Tibial artery (tissue), 4 donors: ENCODE measurements at regions not wholly inside any gene's neighbourhood (a gene's known extent, or its start where the extent isn't known, plus 50 kb on each side); places are given as distances from the start of the nearest gene placed in this dataset.

Source experiments
- DNase-seq, 2 donors: peaks; one replicate each; pipeline ENCODE4 v3.0.0-alpha.2; 2019
- H3K27ac ChIP-seq, 2 donors: fragments of 200-600 bp; sonication (generic) in 1 of 2; 1 replicate in 1 of 2; 2 replicates in 1 of 2; pipeline ENCODE4 v1.5.1; 2018 to 2019; ENCODE audit warnings: mild to moderate bottlenecking in 1 of 2
- H3K27me3 ChIP-seq, 2 donors: fragments of 200-600 bp; sonication (generic) in 1 of 2; one replicate each; pipeline versions ENCODE4 v1.5.1 to v1.6.0; 2016 to 2019
- H3K36me3 ChIP-seq, 3 donors: fragments of 200-600 bp; sonication (generic) in 2 of 3; one replicate each; pipeline ENCODE4 v1.5.1; 2016 to 2019; ENCODE audit warnings: mild to moderate bottlenecking in 2 of 3
- H3K4me1 ChIP-seq, 4 donors: fragments of 200-600 bp; sonication (generic) in 2 of 4; 1 replicate in 3 of 4; 2 replicates in 1 of 4; pipeline ENCODE4 v1.5.1; 2016 to 2019
- H3K4me3 ChIP-seq, 2 donors: fragments of 200-600 bp; sonication (generic) in 1 of 2; 1 replicate in 1 of 2; 2 replicates in 1 of 2; pipeline ENCODE4 v1.5.1; 2018 to 2019; ENCODE audit warnings: mild to moderate bottlenecking in 2 of 2
- H3K9me3 ChIP-seq, 3 donors: fragments of 200-600 bp; sonication (generic) in 1 of 3; one replicate each; pipeline ENCODE4 v1.5.1; 2016 to 2019
- intact Hi-C: fragments of 100-400 bp; cut with DNase I; formaldehyde crosslinking; loops from one replicate; pipeline ENCODE4 v1.15.0; 2023; ENCODE audit warnings: low total_unique reads
- TF ChIP-seq, protein P1 (sequence below), 2 experiments: fragments of 200-600 bp in 1 of 2; fragments of 450-650 bp in 1 of 2; IDR thresholded peaks; one replicate each; pipeline ENCODE4 v1.5.1; 2017 to 2019; ENCODE audit warnings: antibody characterized with exemption in 2 of 2, mild to moderate bottlenecking in 1 of 2, moderate library complexity in 1 of 2

DNA sequence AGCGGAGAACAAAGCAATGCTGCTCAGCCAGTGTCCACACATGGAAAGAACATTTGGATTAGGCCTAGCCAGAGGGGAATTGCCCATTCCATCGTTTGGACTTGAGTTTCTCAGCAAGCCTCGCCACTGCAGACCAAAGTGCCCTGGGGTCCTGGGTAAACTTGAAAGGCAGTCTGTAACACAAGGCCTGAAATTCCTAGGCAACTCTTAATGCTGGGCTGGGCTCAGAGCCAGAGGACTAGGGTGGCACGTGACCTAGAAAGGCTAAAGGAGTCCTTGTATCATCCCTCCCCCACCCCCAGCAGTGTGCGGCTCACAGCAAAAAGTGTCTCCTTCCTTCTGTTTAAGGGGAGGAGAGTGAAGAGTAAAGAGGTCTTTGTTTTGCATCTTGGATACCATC, 210.4 kb upstream of the ARX start:
- no peak for DNase-seq
- Histone ChIP-seq H3K27me3 (no peaks in the 10 kb centered on the region), H3K9me3 (peaks cover 0 to 5% (median 0%) of the 10 kb centered on the region in 3 donors), H3K4me1 (no peaks in the 10 kb centered on the region), H3K27ac (no peak overlapping the region), H3K36me3 (no peaks in the 10 kb centered on the region), H3K4me3 (no peak overlapping the region)
- intact Hi-C loops: no loop called here
- TF ChIP-seq, protein P1, sequence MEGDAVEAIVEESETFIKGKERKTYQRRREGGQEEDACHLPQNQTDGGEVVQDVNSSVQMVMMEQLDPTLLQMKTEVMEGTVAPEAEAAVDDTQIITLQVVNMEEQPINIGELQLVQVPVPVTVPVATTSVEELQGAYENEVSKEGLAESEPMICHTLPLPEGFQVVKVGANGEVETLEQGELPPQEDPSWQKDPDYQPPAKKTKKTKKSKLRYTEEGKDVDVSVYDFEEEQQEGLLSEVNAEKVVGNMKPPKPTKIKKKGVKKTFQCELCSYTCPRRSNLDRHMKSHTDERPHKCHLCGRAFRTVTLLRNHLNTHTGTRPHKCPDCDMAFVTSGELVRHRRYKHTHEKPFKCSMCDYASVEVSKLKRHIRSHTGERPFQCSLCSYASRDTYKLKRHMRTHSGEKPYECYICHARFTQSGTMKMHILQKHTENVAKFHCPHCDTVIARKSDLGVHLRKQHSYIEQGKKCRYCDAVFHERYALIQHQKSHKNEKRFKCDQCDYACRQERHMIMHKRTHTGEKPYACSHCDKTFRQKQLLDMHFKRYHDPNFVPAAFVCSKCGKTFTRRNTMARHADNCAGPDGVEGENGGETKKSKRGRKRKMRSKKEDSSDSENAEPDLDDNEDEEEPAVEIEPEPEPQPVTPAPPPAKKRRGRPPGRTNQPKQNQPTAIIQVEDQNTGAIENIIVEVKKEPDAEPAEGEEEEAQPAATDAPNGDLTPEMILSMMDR (IDR thresholded peaks at IDR 0.05): no peak

DNA sequence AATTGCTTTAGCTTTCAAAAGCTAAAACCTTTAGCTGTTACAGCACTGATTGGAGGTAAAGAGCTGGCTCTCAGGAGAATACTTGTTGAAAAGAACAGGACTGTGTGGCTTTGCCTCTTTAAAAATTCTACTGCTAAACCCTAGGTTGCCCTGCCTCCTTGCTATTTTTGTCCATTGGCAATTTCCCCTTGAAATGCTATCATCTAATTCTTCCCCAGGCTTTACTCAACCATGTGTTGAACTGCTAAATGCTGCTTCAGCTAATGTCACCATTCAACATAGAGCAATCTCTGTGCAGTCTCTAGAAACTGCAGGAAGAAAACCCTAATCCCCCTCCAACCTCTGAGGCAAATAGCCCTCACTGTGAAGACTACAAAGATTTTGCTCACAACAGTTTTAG, 203.7 kb upstream of the ARX start:
- TF ChIP-seq, protein P1 (IDR thresholded peaks at IDR 0.05): no peak
- H3K4me1 ChIP-seq: no peaks in the 10 kb centered on the region
- H3K4me3 ChIP-seq: no peak overlapping the region
- no peaks in the 10 kb centered on the region for H3K9me3 ChIP-seq
- no peaks in the 10 kb centered on the region for H3K27me3 ChIP-seq
- DNase-seq: no peak
- H3K27ac ChIP-seq: no peak overlapping the region
- intact Hi-C loops: no loop called here
- no peaks in the 10 kb centered on the region for H3K36me3 ChIP-seq

DNA sequence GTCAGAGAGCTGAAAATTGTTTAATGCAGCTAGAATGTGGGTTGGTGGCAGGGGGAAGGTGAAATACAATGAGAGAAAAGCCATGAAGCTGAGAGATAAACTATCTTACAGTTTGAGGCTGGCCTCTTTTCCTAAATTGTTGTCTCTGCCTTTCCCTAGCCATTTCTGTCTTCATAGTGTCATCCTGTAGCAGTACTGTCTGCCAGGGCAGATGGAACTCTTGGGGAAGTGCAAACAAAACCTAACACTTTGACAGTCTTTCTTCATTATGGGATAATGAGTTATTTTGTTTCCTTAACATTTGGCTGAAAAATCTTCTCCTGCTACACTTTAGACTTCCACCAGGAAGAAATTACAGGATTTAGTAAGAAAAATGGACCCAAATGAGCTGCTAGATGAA, 197.8 kb upstream of the ARX start:
- DNase-seq: no peak

DNA sequence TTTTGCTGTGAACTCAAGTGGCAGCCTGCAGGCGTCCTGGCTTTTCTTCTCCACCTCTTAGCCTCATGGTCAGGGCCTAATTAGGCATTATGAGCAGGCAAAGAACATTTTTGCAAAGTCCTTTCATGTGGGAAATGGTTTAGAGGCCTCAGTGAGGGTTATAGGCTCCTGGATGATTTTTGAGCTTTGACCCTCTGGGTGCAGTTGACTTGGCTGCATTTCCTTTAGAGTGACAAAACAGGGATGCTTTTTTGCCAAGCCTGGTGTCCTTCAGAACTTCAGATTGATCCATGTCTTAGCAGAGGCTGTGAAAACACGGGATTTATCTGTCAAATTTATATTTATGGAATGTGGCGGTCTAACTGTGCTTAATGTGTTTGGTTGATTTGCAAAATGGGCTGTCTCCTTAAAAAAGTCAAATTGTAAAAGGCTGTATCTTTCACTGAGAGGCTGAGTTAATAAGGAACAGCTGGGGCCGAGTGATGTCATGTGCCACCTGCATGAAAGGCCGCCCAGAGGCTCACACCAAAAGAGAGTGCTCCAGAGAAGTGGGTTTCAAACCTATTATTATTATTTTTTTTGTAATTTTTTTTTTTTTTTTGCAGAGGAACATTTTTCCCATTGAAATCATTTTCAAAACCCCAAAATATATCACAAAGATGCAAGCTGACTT, 192.2 kb upstream of the ARX start:
- Histone ChIP-seq H3K9me3 (peaks cover 0 to 8% (median 0%) of the 10 kb centered on the region in 3 donors), H3K27me3 (no peaks in the 10 kb centered on the region), H3K27ac (no peak overlapping the region), H3K4me3 (no peak overlapping the region), H3K4me1 (no peaks in the 10 kb centered on the region), H3K36me3 (no peaks in the 10 kb centered on the region)
- intact Hi-C loops: no loop called here
- DNase-seq: no peak
- TF ChIP-seq, protein P1 (IDR thresholded peaks at IDR 0.05): no peak

More for the DNA sequence above, 197.8 kb upstream of the ARX start:
- Histone ChIP-seq H3K27ac (no peak overlapping the region), H3K36me3 (no peaks in the 10 kb centered on the region), H3K9me3 (peaks cover 0 to 8% (median 0%) of the 10 kb centered on the region in 3 donors), H3K4me1 (no peaks in the 10 kb centered on the region), H3K27me3 (no peaks in the 10 kb centered on the region), H3K4me3 (no peak overlapping the region)
- intact Hi-C loops: no loop called here
- TF ChIP-seq, protein P1 (IDR thresholded peaks at IDR 0.05): no peak

DNA sequence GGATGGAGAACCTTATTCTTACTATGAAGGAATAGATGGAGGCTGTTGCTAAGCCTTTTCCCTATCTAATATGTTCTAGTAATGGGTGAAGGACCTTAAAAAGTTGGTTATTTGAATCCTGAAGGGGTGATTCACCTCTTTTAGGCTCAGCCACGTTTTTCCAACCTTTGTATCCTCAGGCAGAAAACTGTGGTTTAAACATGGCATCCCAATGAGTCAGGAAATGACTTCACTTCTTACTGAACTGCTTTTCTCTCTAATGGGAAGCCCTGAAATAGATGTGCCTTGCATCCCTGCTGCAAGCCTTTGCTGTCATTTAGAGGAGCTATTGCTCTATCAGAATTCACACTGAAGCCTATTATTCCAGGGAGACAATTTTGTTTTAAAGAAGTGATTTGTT, 191.0 kb upstream of the ARX start:
- H3K4me1 ChIP-seq: no peaks in the 10 kb centered on the region
- H3K27me3 ChIP-seq: no peaks in the 10 kb centered on the region
- no peaks in the 10 kb centered on the region for H3K36me3 ChIP-seq
- TF ChIP-seq, protein P1 (IDR thresholded peaks at IDR 0.05): no peak
- no peak overlapping the region for H3K4me3 ChIP-seq
- no peak overlapping the region for H3K27ac ChIP-seq
- H3K9me3 ChIP-seq: peaks cover 0 to 8% (median 0%) of the 10 kb centered on the region in 3 donors
- intact Hi-C loops: no loop called here
- DNase-seq: no peak
